Mesendoderm (in vitro differentiated cells): ENCODE measurements at regions not wholly inside any gene's neighbourhood (a gene's known extent, or its start where the extent isn't known, plus 50 kb on each side); places are given as distances from the start of the nearest gene placed in this dataset.

Experiments used
- DNase-seq: peaks from one replicate; pipeline ENCODE4 v3.0.0; 2013
- H2AK5ac ChIP-seq: 2 replicates; pipeline ENCODE4 v1.6.1; 2013; ENCODE audit warnings: low read length, inconsistent platforms
- H2BK120ac ChIP-seq: 2 replicates; pipeline ENCODE4 v1.6.1; 2013; ENCODE audit warnings: low read depth, mild to moderate bottlenecking, low read length, moderate library complexity, mixed read lengths
- H2BK15ac ChIP-seq: replicated peaks from 2 replicates; pipeline ENCODE4 v1.6.1; 2013; ENCODE audit warnings: low read depth, mild to moderate bottlenecking, moderate library complexity
- H2BK5ac ChIP-seq: 2 replicates; pipeline ENCODE4 v1.6.1; 2013; ENCODE audit warnings: low read length, inconsistent platforms
- H3K18ac ChIP-seq: 2 replicates; pipeline ENCODE4 v1.6.1; 2013; ENCODE audit warnings: mild to moderate bottlenecking, low read length, mixed read lengths
- H3K23ac ChIP-seq: one replicate; pipeline ENCODE4 v1.6.1; 2013; ENCODE audit warnings: low read length
- H3K27ac ChIP-seq: 2 replicates; pipeline ENCODE4 v1.5.1; 2013; ENCODE audit warnings: low read depth, mild to moderate bottlenecking, inconsistent platforms, low read length, moderate library complexity
- H3K27me3 ChIP-seq: 2 replicates; pipeline ENCODE4 v1.6.1; 2013; ENCODE audit warnings: low read length, control low read depth, mild to moderate bottlenecking, inconsistent platforms; ENCODE audit not compliant: insufficient read depth, poor library complexity
- H3K36me3 ChIP-seq: 2 replicates; pipeline ENCODE4 v1.6.1; 2013; ENCODE audit warnings: low read length, inconsistent platforms; ENCODE audit not compliant: control insufficient read depth, insufficient read depth
- H3K4ac ChIP-seq: one replicate; pipeline ENCODE4 v1.6.1; 2013; ENCODE audit warnings: low read depth, mild to moderate bottlenecking, low read length, moderate library complexity
- H3K4me1 ChIP-seq: 2 replicates; pipeline ENCODE4 v1.6.1; 2013; ENCODE audit warnings: low read depth, low read length, inconsistent platforms; ENCODE audit not compliant: control insufficient read depth
- H3K4me2 ChIP-seq: 2 replicates; pipeline ENCODE4 v1.6.1; 2013; ENCODE audit warnings: low read length
- H3K4me3 ChIP-seq: 2 replicates; pipeline ENCODE4 v1.5.1; 2013; ENCODE audit warnings: mild to moderate bottlenecking, low read length
- H3K56ac ChIP-seq: one replicate; pipeline ENCODE4 v1.6.1; 2013; ENCODE audit warnings: low read length
- H3K79me1 ChIP-seq: 2 replicates; pipeline ENCODE4 v1.6.1; 2013; ENCODE audit warnings: low read length, inconsistent platforms
- H3K79me2 ChIP-seq: 2 replicates; pipeline ENCODE4 v1.6.1; 2013; ENCODE audit warnings: mild to moderate bottlenecking, low read length; ENCODE audit not compliant: control insufficient read depth, insufficient read depth
- H3K9ac ChIP-seq: 2 replicates; pipeline ENCODE4 v1.6.1; 2013; ENCODE audit warnings: low read length, inconsistent platforms
- H4K5ac ChIP-seq: one replicate; pipeline ENCODE4 v1.6.1; 2013; ENCODE audit warnings: low read length
- H4K8ac ChIP-seq: one replicate; pipeline ENCODE4 v1.6.1; 2013; ENCODE audit warnings: low read depth, mild to moderate bottlenecking, control low read depth, low read length, moderate library complexity
- WGBS: extraction: QIAGEN DNeasy Blood & Tissue Kit; methylation state at CpG from one replicate; pipeline ENCODE4 v1.1.7; 2013; ENCODE audit warnings: low lambda C conversion rate, missing lambda C conversion rate; ENCODE audit not compliant: insufficient coverage; ENCODE audit errors: extremely low coverage; 5-methylcytosine and 5-hydroxymethylcytosine counted together

DNA sequence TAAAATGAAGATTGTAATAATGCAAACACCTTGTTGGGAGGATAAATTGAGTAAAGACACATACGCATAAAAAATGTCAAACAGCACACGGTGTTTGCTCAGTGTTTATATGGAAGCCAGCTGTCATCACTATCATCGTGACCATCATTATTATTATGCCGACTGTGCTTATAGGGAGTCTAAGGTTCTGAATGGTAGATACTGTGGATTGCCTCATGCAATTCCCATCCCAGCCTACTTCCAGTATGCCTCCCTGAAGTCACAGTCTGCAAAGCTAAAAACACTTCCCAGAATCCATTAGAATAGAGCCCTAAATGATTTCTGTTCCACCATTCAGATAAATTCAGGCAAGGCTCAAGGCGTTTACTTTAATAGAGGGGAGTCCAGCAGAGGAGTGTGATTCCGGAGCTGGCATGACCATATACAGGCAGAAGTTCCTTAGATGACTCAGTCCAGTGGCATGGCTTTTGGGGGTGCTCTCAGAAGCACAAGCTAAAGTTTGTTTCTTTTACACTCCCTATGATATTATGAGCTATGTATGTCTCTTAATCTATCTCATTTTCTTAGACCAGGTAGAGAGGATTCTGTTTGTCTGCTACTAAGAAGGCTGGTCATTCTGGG lies 148.7 kb downstream of the MEX3B start:
- H3K27ac ChIP-seq: no peak overlapping the region
- H3K4me2 ChIP-seq: no peak overlapping the region
- H3K79me2 ChIP-seq: no peaks in the 10 kb centered on the region
- no peak overlapping the region for H3K56ac ChIP-seq
- no peak overlapping the region for H2AK5ac ChIP-seq
- no peak overlapping the region for H4K5ac ChIP-seq
- WGBS: no CpG with 5 or more reads among the region's 6 CpGs
- no peaks in the 10 kb centered on the region for H3K27me3 ChIP-seq
- H4K8ac ChIP-seq: no peak overlapping the region
- no peak overlapping the region for H2BK15ac ChIP-seq
- H3K79me1 ChIP-seq: no peaks in the 10 kb centered on the region
- no peak overlapping the region for H3K9ac ChIP-seq
- H3K18ac ChIP-seq: no peak overlapping the region
- no peaks in the 10 kb centered on the region for H3K36me3 ChIP-seq
- H3K23ac ChIP-seq: no peak overlapping the region
- no peak overlapping the region for H3K4ac ChIP-seq
- no peaks in the 10 kb centered on the region for H3K4me1 ChIP-seq
- DNase-seq: no peak
- H2BK120ac ChIP-seq: no peak overlapping the region
- no peak overlapping the region for H3K4me3 ChIP-seq
- H2BK5ac ChIP-seq: no peak overlapping the region

DNA sequence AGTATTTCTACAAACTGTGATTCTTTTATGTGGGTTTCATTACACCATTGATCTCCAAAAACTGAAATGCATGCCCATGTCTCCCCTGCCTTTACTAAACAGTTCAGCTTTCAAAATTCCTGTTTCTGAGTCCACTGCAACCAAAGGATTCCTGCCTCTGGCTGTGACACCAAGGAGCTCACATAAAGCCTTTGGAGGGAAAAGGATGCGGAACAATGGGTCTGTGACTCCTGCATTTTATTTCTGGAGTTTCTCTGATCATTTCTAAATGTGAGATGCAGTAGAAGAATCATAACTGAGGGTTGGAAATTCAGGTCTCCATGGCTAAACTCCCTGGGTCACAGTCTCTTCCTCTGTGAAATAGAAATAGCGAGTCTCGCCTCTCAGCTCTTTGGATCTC lies 149.5 kb downstream of the MEX3B start:
- H3K56ac ChIP-seq: no peak overlapping the region
- no peak overlapping the region for H2BK120ac ChIP-seq
- H3K4me3 ChIP-seq: no peak overlapping the region
- H3K79me2 ChIP-seq: no peaks in the 10 kb centered on the region
- H3K36me3 ChIP-seq: no peaks in the 10 kb centered on the region
- no peak overlapping the region for H4K5ac ChIP-seq
- H4K8ac ChIP-seq: no peak overlapping the region
- no peaks in the 10 kb centered on the region for H3K79me1 ChIP-seq
- no peaks in the 10 kb centered on the region for H3K27me3 ChIP-seq
- no peak overlapping the region for H3K27ac ChIP-seq
- no peak overlapping the region for H3K4ac ChIP-seq
- no peaks in the 10 kb centered on the region for H3K4me1 ChIP-seq
- no peak overlapping the region for H3K23ac ChIP-seq
- no peak overlapping the region for H2BK5ac ChIP-seq
- no peak overlapping the region for H2BK15ac ChIP-seq
- H2AK5ac ChIP-seq: no peak overlapping the region
- DNase-seq: no peak
- WGBS: no CpG with 5 or more reads among the region's 3 CpGs
- no peak overlapping the region for H3K18ac ChIP-seq
- no peak overlapping the region for H3K4me2 ChIP-seq
- no peak overlapping the region for H3K9ac ChIP-seq

DNA sequence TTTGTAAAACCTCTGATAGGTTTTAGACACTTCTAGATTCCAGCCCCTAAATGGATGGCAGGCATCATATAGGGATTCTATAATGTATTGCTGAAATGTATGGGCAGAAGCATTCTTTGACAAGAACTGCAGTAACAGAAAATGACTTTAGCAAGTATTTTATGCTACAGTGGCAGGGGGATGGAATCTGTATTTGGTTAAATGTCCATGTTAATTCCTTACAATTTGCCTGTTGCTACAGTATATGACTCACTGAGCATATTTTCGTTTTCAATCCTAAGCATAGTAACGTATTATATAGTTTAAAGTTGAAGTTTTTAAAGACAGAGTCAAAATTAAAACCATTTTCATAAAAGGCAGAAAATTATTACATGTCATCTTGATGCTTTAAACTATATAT lies 150.1 kb downstream of the MEX3B start:
- no CpG with 5 or more reads among the region's 2 CpGs for WGBS

GRCh38 chr15:81894061-81894460 lies 151.8 kb downstream of the MEX3B start:
- Histone ChIP-seq H3K23ac (no peak overlapping the region), H3K18ac (no peak overlapping the region), H2BK120ac (no peak overlapping the region), H3K4me1 (no peaks in the 10 kb centered on the region), H3K36me3 (no peaks in the 10 kb centered on the region), H3K79me1 (no peaks in the 10 kb centered on the region), H3K9ac (no peak overlapping the region), H3K4me2 (no peak overlapping the region), H2AK5ac (no peak overlapping the region), H4K5ac (no peak overlapping the region), H3K27me3 (no peaks in the 10 kb centered on the region), H3K56ac (no peak overlapping the region), H3K79me2 (no peaks in the 10 kb centered on the region), H4K8ac (no peak overlapping the region), H3K4ac (no peak overlapping the region), H2BK15ac (no peak overlapping the region), H3K4me3 (no peak overlapping the region), H3K27ac (no peak overlapping the region), H2BK5ac (no peak overlapping the region)
- WGBS: 100% methylated on average over 2 of the region's 3 CpGs
- peak; percentile 13 for DNase-seq

More for the DNA sequence above, 150.1 kb downstream of the MEX3B start:
- Histone ChIP-seq H3K36me3 (no peaks in the 10 kb centered on the region), H3K79me1 (no peaks in the 10 kb centered on the region), H3K56ac (no peak overlapping the region), H3K9ac (no peak overlapping the region), H2BK120ac (no peak overlapping the region), H3K4me2 (no peak overlapping the region), H2BK5ac (no peak overlapping the region), H3K79me2 (no peaks in the 10 kb centered on the region), H3K4me3 (no peak overlapping the region), H2BK15ac (no peak overlapping the region), H3K23ac (no peak overlapping the region), H3K4ac (no peak overlapping the region), H4K8ac (no peak overlapping the region), H3K18ac (no peak overlapping the region), H3K4me1 (no peaks in the 10 kb centered on the region), H3K27ac (no peak overlapping the region), H2AK5ac (no peak overlapping the region), H3K27me3 (no peaks in the 10 kb centered on the region), H4K5ac (no peak overlapping the region)
- no peak for DNase-seq

- Histone ChIP-seq H3K56ac (no peak overlapping the region), H3K4me2 (no peak overlapping the region), H2BK15ac (no peak overlapping the region), H3K23ac (no peak overlapping the region), H3K4me3 (no peak overlapping the region), H3K36me3 (no peaks in the 10 kb centered on the region), H2BK5ac (no peak overlapping the region), H3K4ac (no peak overlapping the region), H3K27me3 (no peaks in the 10 kb centered on the region), H4K8ac (no peak overlapping the region), H2AK5ac (no peak overlapping the region), H2BK120ac (no peak overlapping the region), H3K18ac (no peak overlapping the region), H3K4me1 (no peaks in the 10 kb centered on the region), H3K27ac (no peak overlapping the region), H3K79me1 (no peaks in the 10 kb centered on the region), H3K9ac (no peak overlapping the region), H3K79me2 (no peaks in the 10 kb centered on the region), H4K5ac (no peak overlapping the region)
- DNase-seq: no peak
- WGBS: no CpG with 5 or more reads among the region's 4 CpGs
Observed at GRCh38 chr15:81893182-81893835, 152.5 kb downstream of the MEX3B start.

GRCh38 chr15:81890496-81890895 lies 155.3 kb downstream of the MEX3B start:
- Histone ChIP-seq H2BK15ac (no peak overlapping the region), H2AK5ac (no peak overlapping the region), H3K9ac (no peak overlapping the region), H4K5ac (no peak overlapping the region), H3K4ac (no peak overlapping the region), H4K8ac (no peak overlapping the region), H3K36me3 (no peaks in the 10 kb centered on the region), H3K4me3 (no peak overlapping the region), H2BK120ac (no peak overlapping the region), H3K18ac (no peak overlapping the region), H3K79me2 (no peaks in the 10 kb centered on the region), H3K4me2 (no peak overlapping the region), H3K4me1 (no peaks in the 10 kb centered on the region), H3K79me1 (no peaks in the 10 kb centered on the region), H2BK5ac (no peak overlapping the region), H3K27ac (no peak overlapping the region), H3K23ac (no peak overlapping the region), H3K56ac (no peak overlapping the region), H3K27me3 (no peaks in the 10 kb centered on the region)
- DNase-seq: no peak
- WGBS: no CpG with 5 or more reads among the region's 1 CpG
